HG03045 (cell line): ENCODE measurements at regions not wholly inside any gene's neighbourhood (a gene's known extent, or its start where the extent isn't known, plus 50 kb on each side); places are given as distances from the start of the nearest gene placed in this dataset.

Experiments used
- ATAC-seq: cut with Tn5 transposase; IDR thresholded peaks from one replicate; pipeline ENCODE4 v1.9.1; 2021; ENCODE audit warnings: mild to moderate bottlenecking, moderate library complexity; ENCODE audit not compliant: unreplicated experiment

DNA sequence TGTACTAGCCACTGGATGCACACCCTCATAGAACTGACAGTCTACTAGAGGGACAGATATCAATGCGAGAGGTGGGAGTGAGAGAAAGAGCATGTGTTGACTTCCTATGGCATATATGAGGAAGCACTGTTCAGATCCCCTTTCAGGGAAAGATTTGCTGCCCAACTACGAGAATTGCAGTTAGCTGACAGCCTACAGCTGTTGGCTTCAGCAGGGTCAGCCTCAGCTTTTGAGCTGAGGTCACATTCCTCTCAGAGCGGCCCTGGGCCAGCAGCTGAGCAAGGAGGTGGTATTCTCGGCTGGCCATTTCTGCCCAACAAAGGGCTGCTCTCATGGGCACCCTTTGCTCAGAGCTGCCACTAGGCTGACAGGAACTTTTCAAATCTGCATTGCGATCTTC is 580.2 kb downstream of the MID1IP1 start:
- no peak for ATAC-seq

DNA sequence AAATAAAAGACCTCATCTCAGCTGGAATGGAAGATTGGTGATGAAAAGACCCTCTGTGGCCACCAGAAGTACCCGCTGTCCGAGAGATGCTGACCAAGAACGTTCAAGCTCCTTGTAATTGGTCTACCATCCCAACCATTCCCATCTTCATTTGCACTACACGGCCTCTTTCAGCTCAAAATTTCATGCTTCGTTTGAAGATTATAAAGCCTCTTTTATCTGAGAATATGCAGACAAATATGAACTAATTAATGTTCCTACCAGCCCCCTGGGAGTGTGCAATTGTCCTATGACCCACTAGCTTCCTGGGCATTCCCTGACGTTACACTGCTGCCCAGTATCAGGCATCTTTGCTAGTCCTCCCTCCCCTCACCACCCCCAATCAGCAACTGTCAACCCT is 583.7 kb downstream of the MID1IP1 start:
- ATAC-seq = no peak

DNA sequence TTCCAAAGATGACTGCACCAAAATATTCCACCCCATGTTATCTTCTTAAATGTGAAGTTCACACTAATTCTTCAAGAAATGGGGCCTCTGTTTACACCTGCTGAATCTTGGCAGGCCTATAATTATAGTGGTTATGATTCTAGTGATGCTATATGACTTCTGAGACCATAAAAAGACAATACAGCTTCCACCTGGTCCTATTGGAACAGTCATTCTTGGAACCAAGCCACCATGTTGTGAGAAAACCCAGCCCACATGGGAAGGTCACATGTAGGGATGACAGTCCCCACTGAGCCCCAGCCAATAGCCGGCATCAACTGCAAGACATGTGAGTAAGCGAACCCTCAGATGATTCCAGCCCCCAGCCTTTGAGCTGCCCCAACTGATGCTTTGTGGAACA is 587.5 kb downstream of the MID1IP1 start:
- no peak for ATAC-seq

DNA sequence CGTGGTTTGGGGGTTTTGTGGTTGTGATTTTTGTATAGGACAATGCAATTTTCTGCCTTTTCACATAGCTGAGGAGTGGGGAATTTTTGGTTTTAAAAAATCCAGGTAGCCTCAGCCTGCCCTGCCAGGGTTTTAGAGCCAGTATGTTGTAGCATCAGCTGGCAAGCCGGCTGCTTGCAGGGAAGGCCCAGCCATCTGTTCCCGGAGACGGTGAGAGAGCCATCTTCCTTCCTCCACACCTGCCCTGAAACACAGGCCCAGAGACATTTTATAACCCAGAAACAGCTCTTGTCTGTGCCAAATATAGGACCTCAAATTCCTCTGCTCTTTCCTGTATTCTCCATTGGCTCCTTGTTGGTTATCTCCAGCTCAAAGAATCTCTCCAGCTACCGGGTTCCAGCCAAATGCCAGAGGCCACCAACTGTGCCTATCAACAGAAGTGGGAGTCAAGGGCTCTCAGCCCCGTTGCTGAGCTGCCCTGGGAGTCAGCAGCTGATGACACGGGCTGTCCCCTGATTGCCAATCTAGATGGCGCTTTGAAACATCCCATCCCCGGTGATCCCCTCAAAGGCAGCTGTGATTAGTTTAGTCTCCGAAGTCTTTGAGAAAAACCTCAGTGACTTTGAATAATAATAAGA is 595.2 kb downstream of the MID1IP1 start:
- ATAC-seq = no peak

DNA sequence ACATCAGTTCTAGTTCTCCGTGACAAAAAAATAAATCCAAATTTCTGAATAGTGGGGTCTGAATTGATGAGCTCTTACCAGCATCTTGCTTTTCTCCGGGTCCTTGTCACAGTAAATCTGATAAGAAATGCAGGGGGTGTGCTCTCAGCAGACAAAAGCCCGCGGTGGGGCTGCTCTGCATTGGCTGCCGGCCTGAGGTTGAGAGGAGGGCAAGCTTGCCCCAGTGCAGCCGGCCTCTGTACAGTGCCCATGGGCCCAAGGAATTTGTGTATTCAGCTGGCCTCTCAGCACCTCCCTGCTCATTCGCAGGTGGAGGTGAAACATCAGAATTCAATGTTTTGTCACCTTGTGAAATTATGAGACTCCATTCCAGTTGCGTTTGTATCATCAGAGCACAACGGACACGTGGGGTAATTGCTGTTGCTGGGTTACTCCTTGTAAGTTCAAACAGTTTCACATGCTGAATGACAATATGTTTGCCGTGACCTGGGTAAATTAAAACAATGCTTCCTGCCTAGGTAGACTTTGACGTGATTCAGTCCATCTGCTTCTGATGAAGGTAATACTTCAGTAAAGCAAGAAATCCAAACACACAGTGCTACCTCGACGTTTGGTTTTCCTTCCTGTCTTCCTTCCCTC is 596.4 kb downstream of the MID1IP1 start:
- no peak for ATAC-seq

DNA sequence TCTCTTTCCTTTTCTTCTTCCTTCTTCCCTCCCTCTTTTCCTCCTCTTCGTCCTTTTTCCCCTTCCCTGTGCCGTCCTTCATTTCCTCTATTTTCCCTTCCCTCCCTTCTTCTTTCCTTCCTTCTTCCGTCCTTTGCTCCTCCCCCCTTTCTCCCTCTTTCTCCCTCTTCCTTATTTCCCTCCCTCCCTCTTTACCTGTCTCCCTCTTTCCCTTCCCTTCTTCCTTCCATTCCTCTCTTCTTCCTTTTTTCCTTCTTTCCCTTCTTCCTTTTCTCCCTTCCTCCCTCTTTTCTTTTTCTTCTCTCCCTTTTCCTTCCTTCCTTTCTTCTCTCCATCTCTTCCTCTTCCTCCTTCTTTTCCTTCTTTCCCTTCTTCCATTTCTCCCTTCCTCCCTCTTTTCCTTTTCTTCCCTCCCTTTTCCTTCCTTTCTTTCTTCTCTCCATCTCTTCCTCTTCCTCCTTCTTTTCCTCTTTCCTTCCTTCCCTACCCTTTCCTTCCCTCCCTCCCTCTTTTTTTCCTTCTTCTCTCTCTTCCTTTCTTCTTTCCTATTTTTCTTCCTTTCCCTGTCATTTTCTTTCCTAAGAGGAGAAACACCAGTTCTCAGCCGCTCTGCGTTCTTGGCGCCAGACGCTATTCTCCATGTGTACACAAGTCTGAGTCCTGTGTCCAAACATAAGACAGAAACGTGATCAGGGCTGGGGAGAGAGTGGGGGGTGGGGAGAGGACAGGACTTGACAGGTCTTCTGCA is 597.1 kb downstream of the MID1IP1 start:
- no peak for ATAC-seq

DNA sequence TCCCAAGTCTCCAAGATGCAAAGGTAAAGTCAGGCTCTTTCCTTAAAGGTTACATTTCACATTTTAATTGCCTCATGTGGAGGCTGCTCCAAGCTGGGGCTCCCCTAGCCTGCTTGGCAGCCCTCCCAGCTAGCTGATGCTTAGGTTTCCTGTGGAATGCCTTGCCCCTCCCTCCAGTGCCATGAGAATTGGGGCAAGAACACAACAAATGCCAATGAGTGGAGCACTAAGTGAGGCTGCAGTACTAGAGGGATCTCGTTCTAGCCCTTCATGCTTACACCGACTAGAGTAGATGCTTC is 597.7 kb downstream of the MID1IP1 start:
- no peak for ATAC-seq

DNA sequence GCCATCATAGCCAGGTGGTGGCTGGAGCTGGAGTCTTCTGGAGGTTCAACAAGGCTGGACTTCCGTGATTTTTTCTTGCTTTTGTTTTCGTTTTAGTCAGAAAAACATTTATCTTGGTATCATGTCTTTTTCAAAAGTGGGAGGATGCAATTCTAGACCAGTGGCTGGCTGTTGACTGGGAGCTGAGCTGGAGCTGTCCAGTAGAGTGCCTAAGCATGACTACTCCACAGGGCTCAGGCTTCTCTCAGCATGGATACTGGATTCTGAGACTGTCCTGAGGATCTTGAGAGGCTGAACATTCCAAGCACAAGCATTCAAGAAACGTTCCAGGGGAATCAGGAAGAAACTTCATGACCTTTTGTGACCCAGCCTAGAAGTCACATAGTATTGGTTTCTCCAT is 598.1 kb downstream of the MID1IP1 start:
- ATAC-seq = no peak

DNA sequence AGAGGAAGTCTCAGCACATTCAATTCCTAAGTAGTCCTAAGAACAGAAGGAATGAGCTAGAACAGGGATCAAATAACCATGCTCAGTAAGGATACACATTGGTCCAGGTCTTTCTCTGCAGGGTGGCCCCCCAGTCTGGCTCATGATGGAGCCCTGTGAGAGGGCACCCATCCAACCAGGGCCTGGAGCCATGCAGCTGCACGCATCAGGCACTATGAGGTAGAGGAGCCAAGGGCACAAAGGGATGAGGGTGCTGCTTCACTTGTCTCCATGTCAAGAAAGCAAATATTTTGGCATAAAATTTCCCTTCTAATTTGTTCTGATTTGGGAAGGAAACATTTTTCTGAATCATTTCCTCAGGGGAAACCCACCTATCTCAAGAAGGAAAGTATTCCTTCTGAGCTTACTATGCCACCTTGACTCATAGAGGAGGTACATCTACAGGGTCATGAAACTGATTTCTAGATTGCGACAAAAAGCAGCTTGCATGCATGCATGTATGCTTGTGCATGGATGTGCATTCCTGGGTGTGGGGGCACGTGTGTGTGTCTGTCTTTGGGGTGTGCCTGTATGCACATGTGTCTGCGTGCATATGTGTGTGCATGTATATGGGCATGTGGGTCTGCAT is 600.3 kb downstream of the MID1IP1 start:
- ATAC-seq = no peak

DNA sequence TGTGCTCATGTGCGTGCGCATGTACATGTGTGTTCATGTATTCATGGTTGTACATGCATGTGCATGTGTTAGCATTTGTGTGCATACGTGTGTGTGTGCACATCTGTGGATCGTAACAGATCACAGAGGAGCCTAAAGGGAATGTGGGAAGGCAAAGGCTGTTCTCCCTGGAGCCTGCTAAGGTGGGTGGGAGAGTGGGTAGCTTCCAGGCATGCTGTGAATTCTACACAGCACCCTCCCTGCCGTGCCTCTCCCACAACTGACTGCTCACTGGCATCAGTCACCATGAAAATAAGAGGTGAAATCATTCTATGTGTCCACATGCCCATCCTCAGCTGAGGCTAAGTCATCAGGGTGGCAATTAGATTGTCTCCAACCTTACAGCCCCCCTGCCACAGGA is 600.9 kb downstream of the MID1IP1 start:
- ATAC-seq = no peak

DNA sequence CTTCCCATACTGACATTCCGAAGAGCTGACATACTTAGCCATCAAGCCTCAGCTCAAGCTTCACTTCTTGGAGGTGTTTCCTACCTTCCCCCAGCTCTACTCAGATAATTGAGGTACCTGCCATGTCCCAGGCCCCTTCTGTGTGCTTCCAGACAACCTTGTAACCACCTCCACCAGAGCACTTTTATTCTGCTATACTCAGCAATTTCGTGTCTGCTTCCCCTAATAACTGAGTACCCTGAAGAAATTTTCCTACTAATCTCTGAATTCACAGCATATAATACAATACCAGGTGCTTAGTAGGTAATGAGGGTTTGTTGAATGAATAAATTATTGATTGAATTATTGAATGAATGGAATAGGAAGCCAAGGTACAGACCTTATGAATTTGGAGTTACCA is 605.5 kb downstream of the MID1IP1 start:
- ATAC-seq = no peak

DNA sequence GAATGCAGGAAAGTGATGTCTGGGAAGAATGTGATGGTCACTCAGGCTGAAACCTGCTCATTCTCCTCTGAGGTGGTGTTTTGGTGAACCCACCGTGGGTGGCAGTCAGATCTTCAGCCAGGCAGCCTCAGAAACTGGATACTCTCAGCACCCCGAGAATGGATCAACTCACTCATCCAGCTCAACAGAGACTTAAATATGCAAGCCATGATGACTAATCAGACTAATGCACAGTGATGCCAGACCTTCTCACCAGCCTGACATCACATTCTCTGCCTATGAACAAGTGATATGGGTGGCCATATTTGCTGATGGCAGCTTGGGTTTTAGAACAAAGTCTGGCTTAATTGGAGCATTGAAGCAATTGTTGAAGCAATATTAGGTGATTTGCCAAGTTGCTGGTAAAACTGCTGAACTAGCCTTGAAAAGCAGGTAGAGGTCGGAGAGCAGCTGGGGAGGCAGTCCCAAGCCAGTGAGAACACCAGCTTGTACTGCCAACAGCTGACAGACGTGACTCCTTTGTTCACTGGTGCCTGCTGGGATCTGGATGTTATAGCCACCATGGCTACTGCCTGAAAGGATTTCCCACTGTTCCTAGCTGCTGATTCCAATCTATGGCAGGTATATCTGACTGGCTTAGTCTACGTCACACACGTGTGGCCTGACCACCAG is 608.1 kb downstream of the MID1IP1 start:
- no peak for ATAC-seq

DNA sequence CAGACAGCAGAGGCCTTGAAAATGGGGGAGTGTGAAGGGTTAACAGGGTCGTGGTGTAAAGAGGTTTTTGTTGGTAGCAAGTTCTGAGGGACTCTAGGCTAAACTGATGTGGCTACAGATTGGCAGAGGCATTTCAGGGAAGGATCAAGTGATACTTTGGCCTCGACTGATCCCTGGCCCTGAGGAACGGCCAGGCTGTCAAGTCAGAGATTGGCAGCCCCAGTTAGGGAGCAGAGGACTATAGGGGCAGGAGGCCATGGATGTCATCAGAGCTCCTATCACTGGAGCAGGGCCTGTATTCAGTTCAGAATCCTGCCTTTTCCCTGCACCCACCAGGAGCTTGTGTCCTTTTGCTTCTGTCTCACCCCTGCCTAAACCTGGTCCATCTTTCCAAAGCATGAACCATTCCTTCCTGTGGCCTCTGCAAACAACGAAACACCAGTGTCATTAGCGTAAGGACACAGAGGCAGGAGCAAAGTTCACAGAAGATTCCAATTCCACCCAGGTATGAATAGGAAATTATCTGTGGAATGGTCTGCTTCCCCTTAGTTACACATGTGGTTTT is 613.1 kb downstream of the MID1IP1 start:
- ATAC-seq = no peak

DNA sequence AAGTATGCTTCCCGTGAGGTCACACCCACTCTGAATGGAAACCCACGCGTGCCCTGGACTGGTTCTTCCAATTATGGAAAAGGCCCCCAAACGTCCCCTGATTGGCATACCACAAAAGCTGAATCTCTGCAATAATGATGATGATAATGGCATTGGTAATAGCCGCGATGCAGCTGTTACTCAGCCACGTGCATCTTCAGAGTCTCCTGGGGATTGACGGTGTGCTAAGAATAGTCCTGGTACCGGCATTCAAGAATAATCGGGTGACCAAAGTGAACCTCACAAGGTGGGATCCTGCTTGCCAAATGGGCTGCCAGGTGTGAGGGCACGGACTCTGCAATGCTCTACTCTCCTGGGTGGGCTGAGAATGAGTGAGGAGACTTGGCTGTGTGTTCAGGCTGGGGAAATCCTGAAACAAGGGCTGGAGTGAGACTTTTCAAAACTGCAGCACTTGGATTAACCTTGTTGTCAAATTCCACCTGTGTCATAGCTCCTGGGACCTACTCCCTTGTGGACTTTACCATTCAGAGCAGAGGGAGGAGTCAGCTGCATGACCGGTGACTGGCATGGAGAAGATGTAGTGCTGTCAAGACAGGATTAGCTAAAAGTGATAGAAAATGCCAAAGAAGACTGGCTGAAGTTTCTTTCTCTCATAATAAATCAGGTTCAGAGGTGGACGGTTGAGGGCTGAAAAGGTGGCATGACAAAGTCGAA is 615.4 kb downstream of the MID1IP1 start:
- ATAC-seq = no peak

DNA sequence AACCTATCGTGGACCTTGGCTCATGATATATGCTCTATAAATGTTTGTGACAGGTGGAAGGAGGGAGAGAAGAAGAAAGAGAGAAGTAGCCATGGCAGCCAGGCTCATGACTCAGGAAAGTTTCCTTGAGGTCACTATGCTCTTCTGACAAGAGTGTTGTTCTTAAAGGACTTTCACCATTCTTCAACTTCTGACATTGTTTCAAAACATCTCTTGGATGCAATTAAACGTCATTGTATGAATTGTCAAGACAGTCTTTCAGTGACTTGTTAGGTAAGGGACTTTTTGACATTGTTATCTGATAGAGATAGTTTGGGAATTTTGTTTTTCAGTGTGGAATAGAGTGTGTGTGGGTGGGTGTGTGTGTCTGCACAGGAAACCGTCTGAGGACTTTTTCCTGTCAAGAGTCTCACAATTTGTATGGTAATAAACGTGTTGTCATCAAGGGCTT is 617.0 kb downstream of the MID1IP1 start:
- no peak for ATAC-seq

DNA sequence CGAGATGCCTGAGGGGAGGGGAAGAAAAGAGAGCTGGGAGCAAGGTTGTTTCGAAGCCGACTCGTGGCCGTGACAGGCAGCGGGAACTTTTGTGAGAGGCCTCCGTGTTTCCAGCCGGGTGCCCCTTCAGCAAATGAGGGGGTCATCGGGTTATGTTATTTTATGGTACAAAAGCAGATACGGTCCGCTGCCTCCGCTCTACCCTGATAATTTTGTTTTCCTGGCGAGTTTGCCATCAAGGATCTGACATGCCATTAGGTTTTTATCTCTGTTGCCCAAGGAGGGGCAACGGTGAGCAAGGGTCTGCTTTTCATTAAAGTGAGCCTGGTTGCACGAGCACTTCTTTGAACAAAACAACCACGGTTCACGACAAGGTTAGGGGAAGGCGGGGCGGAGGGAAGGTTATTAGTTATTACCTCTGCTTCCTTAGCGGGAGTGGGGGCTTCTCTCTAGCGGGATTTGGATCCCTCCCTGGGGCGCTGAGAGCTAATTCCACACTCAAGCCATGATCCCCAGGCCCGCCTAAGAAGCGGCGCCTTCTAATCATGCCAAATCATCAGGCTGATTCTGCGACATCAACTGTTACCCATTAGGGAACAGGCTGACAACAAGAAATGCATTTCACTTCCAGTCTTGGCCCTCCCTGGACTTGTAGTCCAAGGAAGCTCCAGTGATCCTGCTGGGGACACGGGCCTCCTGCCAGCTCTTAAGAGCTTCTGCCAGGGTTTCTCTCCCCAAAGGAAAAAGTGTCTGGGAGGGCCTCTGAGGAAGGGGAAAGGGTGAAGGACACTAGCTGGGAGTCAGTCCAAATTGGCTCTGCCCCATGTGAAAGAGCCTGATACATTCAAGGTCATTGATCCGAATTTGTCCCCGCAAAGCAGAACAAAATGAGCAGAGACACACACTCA is 617.7 kb downstream of the MID1IP1 start:
- no peak for ATAC-seq

DNA sequence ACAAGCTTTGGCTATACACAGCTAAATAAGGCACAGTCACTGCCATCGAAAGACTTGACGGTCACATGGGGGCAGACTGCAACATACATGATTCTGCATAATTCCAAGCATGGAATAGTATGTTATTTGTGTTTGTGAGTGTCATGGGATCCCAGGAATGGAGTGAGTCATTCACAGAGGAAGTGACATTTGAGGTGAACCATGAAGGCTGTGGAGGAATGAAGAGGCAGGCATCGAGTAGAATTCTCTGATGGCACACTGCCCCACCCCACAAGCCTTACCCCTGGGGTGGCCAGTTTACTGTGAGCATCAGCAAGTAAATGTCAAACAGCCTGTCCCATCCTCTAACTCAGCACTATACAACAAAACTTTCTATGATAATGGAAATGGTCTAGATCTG is 619.7 kb downstream of the MID1IP1 start:
- no peak for ATAC-seq

DNA sequence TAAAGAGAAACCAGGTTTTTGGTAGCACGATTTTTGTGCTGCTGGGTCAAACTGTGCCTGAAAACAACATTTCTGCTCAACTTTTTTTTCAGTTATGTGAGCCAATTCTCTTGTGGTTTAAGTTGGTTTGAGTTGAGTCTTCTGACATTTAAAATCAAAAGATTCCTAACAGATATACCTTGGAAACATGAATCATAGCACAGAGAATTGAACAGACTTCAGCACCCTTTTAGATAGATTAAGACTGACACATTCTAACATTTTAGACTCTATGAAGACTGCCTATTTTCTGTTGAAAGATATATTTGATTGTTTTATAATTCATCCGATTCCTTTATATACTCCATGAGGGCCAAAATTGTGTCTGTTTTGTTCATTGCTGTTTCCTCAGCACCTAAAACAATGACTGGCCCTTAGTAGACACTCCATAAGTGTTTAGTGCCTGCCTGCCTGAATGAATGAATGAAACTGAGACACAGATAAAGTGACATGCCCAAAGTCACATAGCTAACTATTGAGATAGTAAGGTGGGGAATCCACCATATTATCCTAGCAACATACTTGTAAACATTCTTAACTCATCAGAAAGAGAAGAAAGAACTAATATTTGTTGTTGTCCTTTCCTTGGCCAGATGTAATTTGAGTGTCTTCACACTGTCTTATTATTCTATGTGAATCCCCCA is 624.0 kb downstream of the MID1IP1 start:
- no peak for ATAC-seq

DNA sequence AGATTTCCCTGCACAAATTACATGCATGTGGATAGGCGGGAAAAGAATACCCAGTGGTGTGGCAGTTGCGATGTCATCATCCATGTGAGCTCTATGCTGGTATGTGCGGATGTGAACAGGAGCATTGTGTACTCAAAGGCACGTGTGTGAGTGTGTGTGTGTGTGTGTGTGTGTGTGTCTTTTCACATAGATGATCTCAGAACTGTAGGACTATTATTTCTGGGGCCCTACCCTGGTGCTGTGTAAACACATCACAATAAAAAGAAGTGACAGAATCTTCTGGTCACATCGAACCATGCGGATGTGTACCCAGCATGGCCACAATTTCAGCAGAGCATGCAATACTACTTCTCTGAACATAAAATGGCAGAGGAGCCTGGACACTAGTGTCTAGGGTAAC is 624.8 kb downstream of the MID1IP1 start:
- no peak for ATAC-seq
